H1 (cell line): ENCODE measurements at regions not wholly inside any gene's neighbourhood (a gene's known extent, or its start where the extent isn't known, plus 50 kb on each side); places are given as distances from the start of the nearest gene placed in this dataset.

Experiments used
- KDM4A ChIP-seq: IDR thresholded peaks from one replicate; pipeline ENCODE4 v1.7.1; 2012; ENCODE audit warnings: low read depth, mild to moderate bottlenecking, moderate library complexity, low read length, inconsistent platforms; ENCODE audit not compliant: severe bottlenecking
- TF ChIP-seq, protein P1 (sequence below): IDR thresholded peaks from 2 replicates; pipeline ENCODE4 v1.6.1; 2011; ENCODE audit warnings: low read depth, mild to moderate bottlenecking, low read length; ENCODE audit not compliant: insufficient read depth
- TF ChIP-seq, protein P2 (sequence below): IDR thresholded peaks from 2 replicates; pipeline ENCODE4 v1.6.1; 2012; ENCODE audit warnings: low read length, inconsistent platforms

DNA sequence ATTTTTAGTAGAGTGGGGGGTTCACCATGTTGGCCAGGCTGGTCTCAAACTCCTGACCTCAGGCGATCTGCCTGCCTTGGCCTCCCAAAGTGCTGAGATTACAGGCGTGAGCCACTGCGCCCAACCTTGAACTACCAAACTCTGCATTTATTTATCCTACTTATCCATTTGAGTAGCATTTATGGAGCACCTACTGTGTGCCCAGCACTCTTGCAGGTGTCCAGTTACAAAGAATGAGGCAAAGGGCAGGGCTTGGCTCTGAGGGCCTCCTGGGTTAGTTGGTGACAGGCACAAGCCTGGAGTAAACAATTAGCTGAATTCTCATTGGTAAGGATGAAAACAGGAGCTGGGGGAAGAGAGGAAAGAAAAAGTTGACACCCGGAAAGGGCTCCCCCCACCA lies 93.4 kb upstream of the FOXP4 start (continued):
- no peak for TF ChIP-seq KDM4A
- TF ChIP-seq, protein P1, sequence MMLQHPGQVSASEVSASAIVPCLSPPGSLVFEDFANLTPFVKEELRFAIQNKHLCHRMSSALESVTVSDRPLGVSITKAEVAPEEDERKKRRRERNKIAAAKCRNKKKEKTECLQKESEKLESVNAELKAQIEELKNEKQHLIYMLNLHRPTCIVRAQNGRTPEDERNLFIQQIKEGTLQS = no peak
- TF ChIP-seq, protein P2, sequence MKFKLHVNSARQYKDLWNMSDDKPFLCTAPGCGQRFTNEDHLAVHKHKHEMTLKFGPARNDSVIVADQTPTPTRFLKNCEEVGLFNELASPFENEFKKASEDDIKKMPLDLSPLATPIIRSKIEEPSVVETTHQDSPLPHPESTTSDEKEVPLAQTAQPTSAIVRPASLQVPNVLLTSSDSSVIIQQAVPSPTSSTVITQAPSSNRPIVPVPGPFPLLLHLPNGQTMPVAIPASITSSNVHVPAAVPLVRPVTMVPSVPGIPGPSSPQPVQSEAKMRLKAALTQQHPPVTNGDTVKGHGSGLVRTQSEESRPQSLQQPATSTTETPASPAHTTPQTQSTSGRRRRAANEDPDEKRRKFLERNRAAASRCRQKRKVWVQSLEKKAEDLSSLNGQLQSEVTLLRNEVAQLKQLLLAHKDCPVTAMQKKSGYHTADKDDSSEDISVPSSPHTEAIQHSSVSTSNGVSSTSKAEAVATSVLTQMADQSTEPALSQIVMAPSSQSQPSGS = no peak
